Right atrium auricular region (tissue), 2 donors: ENCODE measurements at regions not wholly inside any gene's neighbourhood (a gene's known extent, or its start where the extent isn't known, plus 50 kb on each side); places are given as distances from the start of the nearest gene placed in this dataset.

ENCODE experiments used
- DNase-seq: peaks from one replicate; pipeline ENCODE4 v3.0.0-alpha.2; 2019; ENCODE audit warnings: low spot score
- H3K27ac ChIP-seq, 2 donors: fragments of 200-600 bp; sonication (generic); 1 replicate in 1 of 2; 2 replicates in 1 of 2; pipeline ENCODE4 v1.5.1; 2016 to 2019
- H3K27me3 ChIP-seq, 2 donors: fragments of 200-600 bp; sonication (generic); one replicate each; pipeline versions ENCODE4 v1.5.1 to v1.6.0; 2017 to 2019
- H3K36me3 ChIP-seq: fragments of 200-600 bp; sonication (generic); one replicate; pipeline ENCODE4 v1.5.1; 2016
- H3K4me1 ChIP-seq, 2 donors: fragments of 200-600 bp; sonication (generic); one replicate each; pipeline versions ENCODE4 v1.5.1 to v1.6.0; 2017 to 2019
- H3K4me3 ChIP-seq, 2 donors: fragments of 200-600 bp; sonication (generic); 1 replicate in 1 of 2; 2 replicates in 1 of 2; pipeline ENCODE4 v1.5.1; 2017 to 2019; ENCODE audit warnings: mild to moderate bottlenecking in 1 of 2, moderate library complexity in 1 of 2
- H3K9me3 ChIP-seq, 2 donors: fragments of 200-600 bp; sonication (generic); one replicate each; pipeline ENCODE4 v1.5.1; 2019
- TF ChIP-seq, protein P1 (sequence below), 2 donors: fragments of 200-600 bp; sonication (generic); IDR thresholded peaks; one replicate each; pipeline ENCODE4 v1.5.1; 2019; ENCODE audit warnings: antibody characterized with exemption in 2 of 2

DNA sequence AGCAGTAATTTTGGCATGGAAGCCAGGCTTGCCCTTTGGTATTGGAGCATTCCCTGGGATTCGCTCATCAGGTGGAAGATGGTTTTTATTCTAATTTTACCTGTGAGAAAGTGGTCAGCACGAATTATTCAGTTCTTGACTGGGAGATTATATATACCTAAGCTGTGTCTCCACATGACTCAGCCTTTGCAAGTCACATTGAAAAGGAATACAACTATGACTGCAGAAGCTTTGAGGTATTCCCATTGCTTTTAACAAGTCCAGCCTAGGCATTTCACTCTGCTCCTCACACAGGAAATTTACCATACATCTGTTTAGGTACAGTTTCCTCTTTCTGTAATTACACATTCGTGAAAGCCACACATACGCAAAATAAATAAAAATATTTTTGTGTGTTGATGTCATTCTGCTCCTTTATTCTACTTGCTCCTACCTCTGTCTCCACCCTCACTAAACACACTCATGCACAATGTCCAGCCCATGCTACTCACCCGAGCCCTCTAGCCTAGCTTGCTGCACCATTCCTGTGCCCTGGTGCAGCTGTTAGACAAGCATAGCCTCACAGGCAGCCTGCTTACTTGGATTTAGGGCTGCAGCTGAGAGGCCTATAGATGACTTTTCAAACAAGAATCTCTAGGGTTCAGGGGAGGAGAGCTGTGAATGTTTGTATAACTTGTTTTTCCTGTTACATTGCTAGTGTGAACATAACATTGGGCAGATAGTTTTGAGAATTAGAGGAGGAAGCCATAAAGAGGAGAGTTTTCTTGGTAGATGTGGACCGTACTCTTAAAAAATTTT lies 504.4 kb upstream of the FAT1 start:
- Histone ChIP-seq H3K9me3 (no peaks in the 10 kb centered on the region), H3K4me3 (no peak overlapping the region), H3K4me1 (no peaks in the 10 kb centered on the region), H3K27me3 (no peaks in the 10 kb centered on the region), H3K27ac (no peak overlapping the region), H3K36me3 (no peaks in the 10 kb centered on the region)
- TF ChIP-seq, protein P1, sequence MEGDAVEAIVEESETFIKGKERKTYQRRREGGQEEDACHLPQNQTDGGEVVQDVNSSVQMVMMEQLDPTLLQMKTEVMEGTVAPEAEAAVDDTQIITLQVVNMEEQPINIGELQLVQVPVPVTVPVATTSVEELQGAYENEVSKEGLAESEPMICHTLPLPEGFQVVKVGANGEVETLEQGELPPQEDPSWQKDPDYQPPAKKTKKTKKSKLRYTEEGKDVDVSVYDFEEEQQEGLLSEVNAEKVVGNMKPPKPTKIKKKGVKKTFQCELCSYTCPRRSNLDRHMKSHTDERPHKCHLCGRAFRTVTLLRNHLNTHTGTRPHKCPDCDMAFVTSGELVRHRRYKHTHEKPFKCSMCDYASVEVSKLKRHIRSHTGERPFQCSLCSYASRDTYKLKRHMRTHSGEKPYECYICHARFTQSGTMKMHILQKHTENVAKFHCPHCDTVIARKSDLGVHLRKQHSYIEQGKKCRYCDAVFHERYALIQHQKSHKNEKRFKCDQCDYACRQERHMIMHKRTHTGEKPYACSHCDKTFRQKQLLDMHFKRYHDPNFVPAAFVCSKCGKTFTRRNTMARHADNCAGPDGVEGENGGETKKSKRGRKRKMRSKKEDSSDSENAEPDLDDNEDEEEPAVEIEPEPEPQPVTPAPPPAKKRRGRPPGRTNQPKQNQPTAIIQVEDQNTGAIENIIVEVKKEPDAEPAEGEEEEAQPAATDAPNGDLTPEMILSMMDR (IDR thresholded peaks at IDR 0.05), result no peak
- DNase-seq, result no peak

DNA sequence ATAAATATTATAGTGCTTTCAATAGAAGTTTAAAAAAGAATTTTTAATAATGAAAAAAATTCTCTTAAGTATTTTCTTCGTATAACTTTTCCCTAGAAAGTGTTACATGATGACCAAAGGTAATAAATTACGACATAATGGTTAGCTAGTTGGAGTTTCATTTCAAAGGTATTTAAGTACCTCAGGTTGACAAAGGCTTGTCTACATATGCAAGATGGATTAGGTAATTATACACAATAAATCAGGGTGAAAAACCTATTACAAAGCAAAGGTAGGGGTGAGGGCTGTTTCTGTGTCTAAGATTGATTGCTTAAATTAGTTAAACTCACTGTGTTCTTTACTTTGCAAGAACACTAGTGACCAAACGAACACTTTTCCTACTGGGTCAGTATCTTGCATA lies 508.5 kb upstream of the FAT1 start:
- H3K36me3 ChIP-seq, result no peaks in the 10 kb centered on the region
- no peak for DNase-seq
- TF ChIP-seq, protein P1 (IDR thresholded peaks at IDR 0.05), result no peak

GRCh38 chr4:187232796-187233195 lies 509.1 kb upstream of the FAT1 start:
- no peak for DNase-seq
- no peak overlapping the region for H3K27ac ChIP-seq
- TF ChIP-seq, protein P1 (IDR thresholded peaks at IDR 0.05), result no peak
- no peaks in the 10 kb centered on the region for H3K4me1 ChIP-seq
- H3K4me3 ChIP-seq, result no peak overlapping the region
- no peaks in the 10 kb centered on the region for H3K9me3 ChIP-seq
- no peaks in the 10 kb centered on the region for H3K27me3 ChIP-seq
- no peaks in the 10 kb centered on the region for H3K36me3 ChIP-seq

More for the DNA sequence above, 508.5 kb upstream of the FAT1 start:
- Histone ChIP-seq H3K27ac (no peak overlapping the region), H3K27me3 (no peaks in the 10 kb centered on the region), H3K4me1 (no peaks in the 10 kb centered on the region), H3K9me3 (no peaks in the 10 kb centered on the region), H3K4me3 (no peak overlapping the region)

GRCh38 chr4:187235456-187236170 lies 512.0 kb upstream of the FAT1 start:
- Histone ChIP-seq H3K9me3 (no peaks in the 10 kb centered on the region), H3K4me1 (no peaks in the 10 kb centered on the region), H3K36me3 (no peaks in the 10 kb centered on the region), H3K4me3 (no peak overlapping the region), H3K27ac (no peak overlapping the region), H3K27me3 (no peaks in the 10 kb centered on the region)
- TF ChIP-seq, protein P1 (IDR thresholded peaks at IDR 0.05), result no peak
- DNase-seq, result no peak

DNA sequence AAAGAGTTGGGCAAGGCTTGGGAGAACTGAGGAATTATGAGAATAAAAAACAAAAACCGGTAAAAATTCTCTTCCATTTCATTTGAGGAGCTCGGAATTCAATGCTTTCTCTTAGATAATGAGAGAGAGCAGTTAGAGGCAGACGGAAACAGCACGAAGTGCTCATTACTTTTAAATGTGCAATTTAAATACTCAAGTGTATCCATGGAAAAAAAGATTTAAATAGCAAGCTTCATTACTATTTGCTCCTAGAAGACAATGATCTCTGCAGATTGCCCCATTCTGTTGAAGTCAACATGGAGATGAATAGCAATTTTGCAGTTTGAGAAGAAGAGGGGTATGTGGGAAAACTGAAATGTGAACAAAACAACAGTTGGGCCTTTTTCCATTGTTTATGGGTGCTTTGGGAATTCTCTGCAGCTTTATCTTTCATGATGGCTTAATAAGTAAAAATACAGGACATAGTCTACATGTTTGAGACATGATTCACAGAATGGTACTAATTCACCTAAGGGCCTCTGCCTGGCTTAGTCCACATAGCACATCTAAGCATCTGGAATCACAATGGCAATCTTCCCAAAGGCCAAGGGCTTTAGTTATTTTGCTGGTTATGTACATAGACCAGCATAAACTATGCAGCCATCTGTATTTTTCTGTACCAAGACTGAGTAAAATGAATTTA lies 512.7 kb upstream of the FAT1 start:
- no peak for DNase-seq
- H3K4me1 ChIP-seq, result no peaks in the 10 kb centered on the region
- H3K4me3 ChIP-seq, result no peak overlapping the region
- H3K27me3 ChIP-seq, result no peaks in the 10 kb centered on the region
- H3K36me3 ChIP-seq, result no peaks in the 10 kb centered on the region
- no peaks in the 10 kb centered on the region for H3K9me3 ChIP-seq
- H3K27ac ChIP-seq, result no peak overlapping the region
- TF ChIP-seq, protein P1 (IDR thresholded peaks at IDR 0.05), result no peak
